Upper lobe of left lung (tissue), 4 donors: ENCODE measurements at regions not wholly inside any gene's neighbourhood (a gene's known extent, or its start where the extent isn't known, plus 50 kb on each side); places are given as distances from the start of the nearest gene placed in this dataset.

Experiments
- POLR2AphosphoS5 ChIP-seq, 2 donors: sonication (generic); formaldehyde crosslinking; IDR thresholded peaks; one replicate each; pipeline ENCODE4 v1.5.1; 2017; ENCODE audit warnings: antibody characterized with exemption in 2 of 2
- TF ChIP-seq, protein P1 (sequence below), 6 experiments: fragments of 450-650 bp in 4 of 6; fragments of 200-600 bp in 2 of 6; sonication (generic) in 2 of 6; IDR thresholded peaks; one replicate each; pipeline ENCODE4 v1.5.1; 2016 to 2019; ENCODE audit warnings: antibody characterized with exemption in 6 of 6

DNA sequence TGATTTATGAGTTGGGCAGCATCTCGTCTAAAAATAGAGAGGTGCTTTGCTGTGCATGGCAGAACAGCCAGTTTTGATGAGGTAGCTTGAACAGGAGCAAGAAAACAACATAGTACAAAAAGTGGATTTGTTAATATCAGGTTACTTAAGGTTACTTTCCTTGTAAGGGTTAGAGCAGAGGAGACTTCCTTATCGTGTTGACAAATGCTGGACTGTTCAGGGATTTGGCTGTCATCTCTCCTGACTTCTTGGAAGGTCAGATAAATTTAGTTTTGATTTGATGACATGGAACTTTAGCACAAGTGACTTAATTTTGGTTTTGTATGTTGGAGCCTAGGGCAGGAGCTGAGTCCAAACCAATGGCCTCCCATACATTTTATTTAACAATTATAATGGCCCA is 163.9 kb upstream of the ELAC2 start:
- TF ChIP-seq, protein P1, sequence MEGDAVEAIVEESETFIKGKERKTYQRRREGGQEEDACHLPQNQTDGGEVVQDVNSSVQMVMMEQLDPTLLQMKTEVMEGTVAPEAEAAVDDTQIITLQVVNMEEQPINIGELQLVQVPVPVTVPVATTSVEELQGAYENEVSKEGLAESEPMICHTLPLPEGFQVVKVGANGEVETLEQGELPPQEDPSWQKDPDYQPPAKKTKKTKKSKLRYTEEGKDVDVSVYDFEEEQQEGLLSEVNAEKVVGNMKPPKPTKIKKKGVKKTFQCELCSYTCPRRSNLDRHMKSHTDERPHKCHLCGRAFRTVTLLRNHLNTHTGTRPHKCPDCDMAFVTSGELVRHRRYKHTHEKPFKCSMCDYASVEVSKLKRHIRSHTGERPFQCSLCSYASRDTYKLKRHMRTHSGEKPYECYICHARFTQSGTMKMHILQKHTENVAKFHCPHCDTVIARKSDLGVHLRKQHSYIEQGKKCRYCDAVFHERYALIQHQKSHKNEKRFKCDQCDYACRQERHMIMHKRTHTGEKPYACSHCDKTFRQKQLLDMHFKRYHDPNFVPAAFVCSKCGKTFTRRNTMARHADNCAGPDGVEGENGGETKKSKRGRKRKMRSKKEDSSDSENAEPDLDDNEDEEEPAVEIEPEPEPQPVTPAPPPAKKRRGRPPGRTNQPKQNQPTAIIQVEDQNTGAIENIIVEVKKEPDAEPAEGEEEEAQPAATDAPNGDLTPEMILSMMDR (IDR thresholded peaks at IDR 0.05) = no peak
- TF ChIP-seq POLR2AphosphoS5 (IDR thresholded peaks at IDR 0.05) = no peak
